NCI-H187 treated with DMSO at 0.1 percent for 48 hours (cell line): ENCODE measurements at regions not wholly inside any gene's neighbourhood (a gene's known extent, or its start where the extent isn't known, plus 50 kb on each side); places are given as distances from the start of the nearest gene placed in this dataset.
A peak's percentile ranks its signal among the peaks of the same experiment; 100 is the strongest.
"Not testable (repeated sequence)": the region's sequence is repeated elsewhere in the genome, so short reads cannot be mapped to it uniquely, and the experiment has no call there.

Source experiments
- DNase-seq: peaks from one replicate; lab custom pipeline; 2025; lab: John Stamatoyannopoulos, UW

- DNase-seq, result no peak
These were observed 112.5 kb upstream of the SPAG17 start for GRCh38 chr1:118297521-118297920.

- no peak for DNase-seq
These were observed 110.0 kb upstream of the SPAG17 start for GRCh38 chr1:118294875-118295642.

DNA sequence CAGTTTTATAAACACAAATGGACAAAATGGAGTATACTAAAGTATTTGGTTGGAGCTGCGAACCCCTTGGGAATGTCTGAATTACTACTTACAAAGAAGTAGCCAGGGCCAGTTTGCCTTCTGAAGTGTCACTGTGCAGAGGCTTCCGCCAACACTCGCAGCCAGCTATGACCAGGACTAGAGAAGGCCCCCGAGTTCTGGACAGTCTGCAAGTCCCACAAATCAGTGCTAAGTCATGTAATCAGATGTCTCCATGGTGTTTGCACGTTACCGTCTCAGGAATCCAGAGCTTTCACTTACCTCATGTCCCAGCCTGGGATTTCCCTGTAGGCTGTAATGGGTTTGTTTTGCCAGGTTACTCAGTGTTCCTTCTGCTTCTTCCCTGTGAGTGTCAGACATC is 106.6 kb upstream of the SPAG17 start:
- DNase-seq, result no peak

GRCh38 chr1:118290571-118290970 is 105.5 kb upstream of the SPAG17 start:
- DNase-seq, result no peak

- DNase-seq, result no peak
These were observed 105.0 kb upstream of the SPAG17 start for GRCh38 chr1:118290046-118290445.

GRCh38 chr1:118280656-118281055 is 95.6 kb upstream of the SPAG17 start:
- DNase-seq, result not testable (repeated sequence)

DNA sequence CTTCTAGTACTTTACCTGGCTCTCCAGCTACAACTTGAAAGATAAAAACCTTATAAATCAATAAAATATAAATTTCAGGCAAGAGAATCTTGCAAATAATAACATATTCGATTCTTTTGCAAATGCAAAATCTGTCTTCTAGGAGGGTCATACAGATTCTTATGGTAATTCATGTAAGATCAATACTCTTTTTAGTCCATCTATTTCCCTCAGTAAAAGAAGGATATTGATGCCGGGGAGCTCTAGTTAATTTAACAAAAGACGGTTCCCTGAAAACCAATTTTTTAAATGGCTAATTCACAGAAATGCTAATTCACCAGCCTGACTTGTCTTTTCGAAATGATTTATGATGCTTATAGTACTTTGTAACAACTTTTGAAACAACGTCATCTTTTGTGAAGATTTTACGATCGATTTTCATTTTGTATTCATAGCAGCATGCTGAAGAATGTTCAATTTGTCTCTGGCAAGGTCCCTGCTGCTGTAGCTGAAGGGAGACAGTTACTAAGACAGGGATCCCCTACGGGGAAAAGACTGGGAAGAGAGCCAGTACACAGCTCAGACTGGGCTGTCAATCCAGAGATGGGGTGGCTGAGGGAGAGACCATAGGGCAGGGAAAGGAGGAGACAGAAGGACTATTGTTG is 90.6 kb upstream of the SPAG17 start:
- DNase-seq, result no peak

DNA sequence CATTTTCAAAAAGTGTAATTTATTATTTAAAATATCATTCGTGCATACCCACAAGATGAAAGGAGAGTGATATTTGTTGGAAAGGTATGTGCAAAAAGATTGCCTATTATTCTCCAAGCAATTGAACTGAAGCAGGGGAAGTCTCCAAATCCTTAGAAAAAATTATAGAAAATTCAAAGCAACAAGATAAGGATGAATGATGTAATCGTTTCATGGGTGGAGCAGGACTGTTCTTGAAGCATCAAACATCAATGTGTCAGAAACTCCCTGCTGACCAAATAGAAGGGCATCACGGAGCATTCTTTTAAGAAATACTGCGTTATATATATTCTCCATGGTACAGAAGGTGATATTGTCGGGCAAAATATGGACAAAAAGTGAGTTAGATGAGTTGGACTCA is 87.9 kb upstream of the SPAG17 start:
- DNase-seq, result no peak

DNA sequence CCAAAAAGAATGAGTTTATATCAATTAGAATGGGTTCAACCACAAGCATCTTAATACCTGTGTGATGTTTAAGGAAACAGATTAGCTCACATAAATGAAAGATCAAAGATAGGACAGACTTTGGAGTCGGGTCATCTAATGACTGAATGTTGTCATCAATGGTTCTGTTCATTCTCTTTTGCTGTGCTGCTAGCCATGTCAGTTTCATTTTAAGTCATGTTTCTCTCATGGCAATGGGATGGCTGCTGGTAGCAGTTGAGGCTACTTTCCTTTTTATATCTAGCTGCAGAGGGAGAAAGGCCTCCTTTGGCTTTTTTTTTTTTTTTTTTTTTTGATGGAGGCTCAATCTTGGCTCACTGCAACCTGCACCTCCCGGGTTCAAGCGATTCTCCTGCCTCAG is 86.9 kb upstream of the SPAG17 start:
- DNase-seq, result no peak

- no peak for DNase-seq
These were observed 84.6 kb upstream of the SPAG17 start for GRCh38 chr1:118269598-118269997.

- no peak for DNase-seq
These were observed 81.4 kb upstream of the SPAG17 start for GRCh38 chr1:118266436-118266835.

DNA sequence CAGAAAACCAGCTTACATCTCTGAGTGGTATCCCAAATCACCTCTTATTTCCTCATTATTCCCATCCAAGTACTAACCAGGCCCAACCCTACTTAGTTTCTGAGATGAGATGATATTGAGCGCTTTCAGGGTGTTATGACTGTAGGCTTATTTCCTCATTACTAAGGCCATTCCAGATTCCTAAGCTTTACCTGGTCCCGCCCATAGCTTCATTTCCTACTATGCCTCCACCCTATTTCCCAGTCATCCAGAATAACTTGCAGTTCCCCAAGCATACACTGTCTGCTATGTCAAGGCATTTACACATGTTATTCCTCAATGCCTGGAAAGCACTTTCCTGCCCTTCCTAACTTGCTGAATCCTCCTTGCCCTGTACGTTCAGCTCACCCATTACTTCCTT is 79.3 kb upstream of the SPAG17 start:
- no peak for DNase-seq

DNA sequence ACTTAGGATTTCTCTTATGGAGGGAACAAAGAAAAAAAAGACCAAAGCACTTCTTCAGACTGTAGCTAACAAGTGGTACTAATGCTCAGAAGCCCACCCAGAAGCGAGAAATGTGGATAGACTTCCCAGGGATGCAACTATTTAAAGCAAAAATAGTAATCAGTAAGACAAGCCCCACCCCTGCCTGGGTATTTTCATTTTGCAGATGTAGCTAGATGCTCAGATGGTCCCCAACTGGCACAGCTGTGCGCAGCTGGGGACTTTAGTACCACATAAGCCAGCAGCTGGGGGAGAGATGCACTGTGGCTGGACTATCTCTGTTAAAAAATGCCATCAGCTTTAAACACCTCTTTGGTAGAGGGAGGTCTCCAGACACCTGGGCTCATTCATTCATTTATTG is 77.8 kb upstream of the SPAG17 start:
- DNase-seq, result no peak

- DNase-seq, result no peak
These were observed 73.9 kb upstream of the SPAG17 start for GRCh38 chr1:118258975-118259374.

DNA sequence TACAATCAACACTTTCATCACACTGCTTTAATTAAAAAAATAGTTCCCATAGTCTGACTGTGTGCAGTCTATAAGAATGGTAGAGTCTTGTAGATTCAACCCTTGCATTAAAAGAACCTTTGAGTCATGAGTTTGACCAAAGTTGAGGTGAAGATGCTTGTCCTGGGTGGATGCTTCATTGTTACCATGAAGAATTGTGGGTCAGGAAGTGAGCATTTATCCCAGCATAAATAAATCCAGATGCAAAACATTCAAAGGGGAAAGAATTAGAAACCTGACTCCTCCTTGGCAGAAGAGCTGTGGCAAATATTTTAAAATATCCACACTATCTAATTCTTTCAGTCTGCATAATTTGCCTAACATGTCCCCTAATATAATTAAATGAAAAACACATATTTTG is 72.9 kb upstream of the SPAG17 start:
- DNase-seq, result no peak

DNA sequence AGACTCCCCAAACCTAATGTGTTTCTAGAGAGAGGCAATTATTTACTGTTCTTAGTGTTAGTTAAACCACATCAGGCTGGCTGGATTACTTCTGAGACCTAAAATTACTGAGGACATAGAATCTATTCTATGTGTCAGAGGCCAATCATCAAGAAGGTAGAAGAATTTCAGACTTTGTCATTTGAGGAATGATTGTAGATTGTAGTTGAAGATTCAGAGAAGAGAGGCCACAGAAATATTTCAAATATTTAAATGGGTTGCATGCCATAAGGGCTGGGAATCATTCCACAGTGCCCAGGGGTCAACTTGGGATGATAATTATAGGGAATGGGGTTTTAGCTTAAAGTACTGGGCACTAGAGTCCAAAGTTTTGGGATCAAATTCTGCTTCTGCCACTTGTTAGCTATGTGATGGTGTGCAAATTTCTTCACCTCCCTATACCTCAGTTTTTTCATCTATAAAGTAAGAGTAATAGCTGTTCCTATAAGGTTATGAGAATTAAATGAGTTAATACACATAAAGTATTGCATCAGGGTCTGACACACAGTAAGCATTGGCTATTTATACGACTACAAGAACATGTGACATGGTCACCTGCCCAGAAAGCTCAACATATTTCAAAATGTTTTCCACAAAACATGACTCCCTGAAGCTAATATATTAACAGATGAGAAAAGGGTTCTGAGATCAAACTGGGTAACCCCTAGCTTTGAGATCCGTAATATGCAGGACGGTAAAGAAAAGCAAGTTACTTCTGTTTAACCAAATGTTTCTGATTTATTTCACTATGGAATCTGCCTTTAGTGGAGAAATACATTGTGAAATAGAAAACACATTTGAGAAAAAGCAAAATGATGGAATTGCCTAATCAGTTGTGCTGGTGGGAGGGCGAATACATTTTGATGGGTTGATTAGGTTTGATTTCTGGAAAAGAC is 69.7 kb upstream of the SPAG17 start:
- DNase-seq, result no peak

- no peak for DNase-seq
These were observed 69.0 kb upstream of the SPAG17 start for GRCh38 chr1:118254001-118254400.

DNA sequence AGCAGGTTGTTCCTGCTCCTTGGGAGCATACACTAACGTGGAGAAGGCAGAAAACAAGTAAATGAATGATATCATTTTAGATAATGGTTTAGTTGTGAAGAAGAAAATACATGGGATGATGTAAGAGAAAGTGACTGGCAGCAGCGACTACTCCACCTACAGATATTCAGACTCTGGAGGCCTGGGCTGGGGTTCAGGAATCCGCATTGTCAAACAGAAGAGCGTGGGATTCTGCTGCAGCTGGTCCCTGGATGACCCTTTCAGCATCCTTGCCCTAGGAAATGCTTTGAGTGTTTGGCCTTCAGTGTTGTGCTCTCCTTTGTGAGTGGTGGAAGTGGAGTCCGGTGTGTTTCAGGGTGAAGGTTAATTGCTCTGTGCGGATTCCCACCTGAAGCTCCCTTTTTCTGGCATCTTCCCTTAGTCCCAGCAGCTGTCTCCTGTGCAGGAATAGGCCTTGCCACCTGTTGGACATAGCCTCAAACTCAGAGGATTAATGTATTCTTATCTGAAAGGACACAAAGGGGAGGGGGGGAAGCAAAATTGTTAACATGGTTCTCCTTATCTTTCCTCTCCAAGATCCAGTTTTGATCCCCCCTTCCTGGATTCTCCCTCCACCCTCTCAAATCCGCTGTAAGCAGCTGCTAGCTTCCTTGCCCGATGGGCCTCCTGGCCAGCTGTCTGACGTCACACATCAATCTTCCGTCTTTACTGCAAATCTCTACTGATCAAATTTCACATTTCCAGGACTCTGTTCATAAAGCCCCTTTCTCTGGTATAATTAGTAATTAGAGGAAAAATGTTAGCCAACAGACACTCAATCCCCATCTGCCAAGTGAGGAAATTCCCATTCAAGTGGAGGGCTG is 68.3 kb upstream of the SPAG17 start:
- DNase-seq, result no peak

- no peak for DNase-seq
These were observed 67.6 kb upstream of the SPAG17 start for GRCh38 chr1:118252624-118253023.

GRCh38 chr1:118250232-118250631 is 65.2 kb upstream of the SPAG17 start:
- no peak for DNase-seq

DNA sequence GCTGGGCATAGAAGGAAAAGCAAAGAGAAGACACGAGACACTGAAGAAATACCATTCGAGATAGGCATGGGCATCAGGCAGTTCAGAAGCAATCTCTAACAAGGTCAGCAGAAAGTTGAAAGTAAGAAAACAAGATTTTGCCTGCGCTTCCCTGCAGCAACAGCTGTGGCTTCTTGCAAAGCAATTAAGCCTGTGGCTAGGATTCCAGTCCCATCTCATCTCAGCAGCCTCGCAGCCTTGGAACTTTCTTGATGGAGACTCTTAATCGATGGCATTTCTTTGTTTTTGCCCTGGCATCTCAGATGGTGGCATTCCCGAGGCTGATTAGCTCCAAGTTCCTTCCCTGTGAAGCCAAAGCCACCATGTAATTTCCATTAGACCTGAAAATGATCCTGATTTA is 64.6 kb upstream of the SPAG17 start:
- DNase-seq, result no peak

DNA sequence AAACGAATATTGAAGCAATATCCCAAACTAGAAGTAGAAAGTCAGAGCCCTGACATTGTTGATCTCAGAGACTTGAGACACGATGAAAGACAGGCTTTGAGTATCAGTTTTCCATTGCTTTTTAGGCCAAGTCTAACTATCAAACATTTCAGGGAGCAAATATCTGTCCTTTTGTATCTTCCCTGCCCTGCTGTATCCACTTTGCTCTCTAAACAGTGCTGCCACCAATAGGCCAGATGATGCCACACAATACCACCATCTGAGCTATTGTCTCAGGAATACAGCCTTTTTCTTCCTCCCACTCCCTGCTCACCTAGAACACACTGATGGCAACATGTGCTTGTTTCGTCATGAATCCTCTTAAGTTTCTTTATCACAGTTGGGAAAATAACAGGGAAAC is 62.6 kb upstream of the SPAG17 start:
- DNase-seq, result peak; percentile 66
